ENCODE measurements at regions not wholly inside any gene's neighbourhood (a gene's known extent, or its start where the extent isn't known, plus 50 kb on each side); places are given as distances from the start of the nearest gene placed in this dataset.
"Not testable (repeated sequence)": the region's sequence is repeated elsewhere in the genome, so short reads cannot be mapped to it uniquely, and the experiment has no call there.

DNA sequence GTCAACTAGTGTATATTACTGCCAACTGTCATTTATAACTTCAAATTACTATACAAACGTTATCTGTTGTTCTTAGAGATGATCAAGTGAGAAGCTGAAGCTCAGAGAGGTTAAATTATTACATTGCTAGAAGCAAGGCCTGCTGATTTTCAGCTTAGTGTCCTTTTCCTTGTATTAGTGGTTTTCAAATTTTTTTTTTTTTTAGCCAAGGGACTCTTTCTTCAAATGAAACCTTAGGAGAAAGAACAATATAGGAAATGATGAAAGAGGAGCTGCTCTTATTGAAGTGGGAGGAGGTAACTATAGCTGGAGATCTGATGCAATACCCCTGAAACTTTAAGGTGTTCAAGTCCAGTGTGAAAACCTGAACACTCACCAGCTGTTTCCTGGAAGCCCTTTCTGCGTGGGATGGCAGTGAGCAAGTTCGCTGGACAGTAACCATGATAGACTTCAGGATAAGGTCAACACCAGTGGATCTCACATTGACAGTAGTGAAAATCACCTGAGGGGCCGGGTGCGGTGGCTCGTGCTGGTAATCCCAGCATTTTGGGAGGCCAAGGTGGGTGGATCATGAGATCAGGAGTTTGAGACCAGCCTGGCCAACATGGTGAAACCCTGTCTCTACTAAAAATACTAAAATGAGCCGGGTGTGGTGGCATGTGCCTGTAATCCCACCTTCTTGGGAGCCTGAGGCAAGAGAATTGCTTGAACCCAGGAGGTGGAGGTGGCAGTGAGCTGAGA is 376.2 kb downstream of the EDEM1 start:
- DNase-seq, result no peak

GRCh38 chr3:5564278-5564666 is 376.8 kb downstream of the EDEM1 start:
- DNase-seq, result no peak

DNA sequence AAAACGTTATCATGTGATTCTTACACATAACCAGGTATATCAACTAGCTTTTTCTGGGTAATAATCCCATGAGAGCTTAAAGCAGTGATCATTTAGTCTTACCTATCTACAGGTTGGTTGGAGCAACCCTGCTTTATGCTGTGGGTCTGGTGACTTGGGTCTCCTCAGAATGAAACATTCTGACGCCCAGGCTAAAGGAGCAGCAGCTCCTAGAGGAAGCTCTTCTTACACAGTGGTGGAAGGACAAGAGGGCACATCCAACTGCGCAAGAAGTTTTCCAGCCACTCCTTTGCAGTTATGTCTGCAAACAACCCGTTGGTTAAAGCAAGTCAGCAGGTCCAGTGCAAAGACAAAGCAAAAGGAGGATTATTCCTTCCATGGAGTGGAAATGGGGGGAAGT is 377.5 kb downstream of the EDEM1 start:
- DNase-seq, result no peak

- no peak for DNase-seq
Measured at GRCh38 chr3:5567113-5567512, 379.6 kb downstream of the EDEM1 start.

DNA sequence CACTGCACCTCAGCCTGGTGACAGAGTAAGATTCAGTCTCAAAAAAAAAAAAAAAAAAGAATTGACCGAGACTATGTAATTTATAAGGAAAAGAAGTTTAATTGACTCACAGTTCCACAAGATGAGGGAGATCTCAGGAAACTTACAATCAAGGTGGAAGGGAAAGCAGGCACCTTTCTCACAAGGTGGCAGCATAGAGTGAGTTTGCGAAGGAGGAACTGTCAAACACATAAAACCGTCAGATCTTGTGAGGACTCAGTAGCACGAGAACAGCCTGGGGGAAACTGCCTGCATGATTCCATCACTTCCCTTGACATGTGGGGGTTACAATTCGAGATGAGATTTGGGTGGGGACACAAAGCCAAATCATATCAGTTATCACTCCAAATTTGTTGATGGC is 380.9 kb downstream of the EDEM1 start:
- no peak for DNase-seq

DNA sequence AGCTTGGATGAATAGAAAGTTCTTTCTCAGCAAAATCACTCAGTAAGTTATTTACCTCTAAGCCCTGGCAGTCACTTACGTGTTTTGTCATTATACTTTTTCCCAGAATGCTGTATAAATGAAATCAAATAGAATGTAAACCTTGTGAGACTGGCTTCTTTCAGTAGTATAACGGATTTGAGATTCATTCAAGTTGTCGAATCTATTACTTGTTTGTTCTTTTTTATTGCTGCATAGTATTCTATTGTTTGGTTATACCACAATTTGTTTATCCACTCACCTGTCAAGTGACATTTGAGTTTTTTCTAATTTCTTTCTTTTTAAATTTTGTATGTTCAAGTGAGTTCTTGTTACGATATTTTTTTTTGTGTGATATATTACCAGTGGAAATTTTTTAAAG is 381.6 kb downstream of the EDEM1 start:
- no peak for DNase-seq

DNA sequence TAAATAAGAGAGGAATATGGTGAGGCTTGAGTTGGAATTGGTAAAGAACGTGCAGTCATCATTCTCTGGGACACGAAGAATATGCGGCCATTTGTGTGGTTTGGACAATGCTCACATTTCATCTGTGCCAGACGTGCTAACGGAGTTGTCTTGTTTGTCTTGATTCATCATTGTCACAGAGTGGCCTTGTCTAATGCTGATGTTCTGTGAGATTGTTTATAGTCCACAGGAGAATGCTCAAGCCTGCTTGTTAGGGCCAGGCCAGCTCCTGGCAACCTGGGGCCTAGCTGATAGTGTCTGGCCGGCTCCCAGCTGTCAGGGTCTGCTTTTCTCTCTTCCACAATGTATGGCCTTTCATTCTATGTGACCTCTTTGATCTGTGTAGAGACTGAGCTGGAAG is 384.7 kb downstream of the EDEM1 start:
- no peak for DNase-seq

- DNase-seq, result no peak
Measured at GRCh38 chr3:5576277-5577011, 388.9 kb downstream of the EDEM1 start.

GRCh38 chr3:5579139-5579602 is 391.7 kb downstream of the EDEM1 start:
- DNase-seq, result no peak

- no peak for DNase-seq
Measured at GRCh38 chr3:5579946-5580345, 392.4 kb downstream of the EDEM1 start.

DNA sequence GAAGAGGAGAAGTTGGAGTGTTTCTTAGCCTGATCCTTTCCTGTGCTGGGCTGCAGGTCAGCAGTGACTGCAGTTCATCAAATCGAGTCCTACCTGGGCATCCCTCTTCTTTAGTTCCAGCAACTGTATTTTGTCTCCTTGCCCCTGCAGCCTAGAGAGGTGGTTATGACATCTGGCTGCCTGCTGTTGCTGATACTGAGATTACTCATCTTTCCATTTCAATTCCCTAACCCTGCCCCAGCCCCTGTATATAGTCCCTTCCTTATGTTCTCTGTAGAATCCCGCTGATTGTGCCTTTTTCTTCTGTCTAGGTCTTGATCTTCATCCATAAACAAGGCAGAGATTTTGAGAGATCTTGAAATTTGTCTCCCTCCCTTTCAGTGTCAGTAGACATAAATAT is 393.3 kb downstream of the EDEM1 start:
- DNase-seq, result no peak

GRCh38 chr3:5581743-5582142 is 394.2 kb downstream of the EDEM1 start:
- no peak for DNase-seq

DNA sequence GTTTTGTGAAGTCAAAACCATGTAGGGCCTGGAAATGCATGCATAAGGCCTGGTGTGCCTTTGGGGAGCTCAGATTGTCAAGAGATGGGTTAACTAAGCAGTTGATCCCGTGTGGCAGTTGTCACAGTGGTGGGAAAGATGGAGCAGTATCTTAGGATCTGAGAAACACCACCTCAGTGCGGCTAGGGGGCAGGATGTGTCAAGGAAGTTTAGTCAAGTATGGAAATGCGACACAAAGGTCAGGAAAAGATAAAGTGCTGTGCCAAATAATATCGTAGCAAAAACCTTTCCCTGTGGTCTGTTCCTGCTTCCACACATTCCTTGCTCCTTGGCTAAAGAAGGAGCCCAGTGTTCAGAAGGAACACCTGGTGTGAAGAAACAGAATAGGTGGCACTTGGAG is 396.4 kb downstream of the EDEM1 start:
- DNase-seq, result no peak

DNA sequence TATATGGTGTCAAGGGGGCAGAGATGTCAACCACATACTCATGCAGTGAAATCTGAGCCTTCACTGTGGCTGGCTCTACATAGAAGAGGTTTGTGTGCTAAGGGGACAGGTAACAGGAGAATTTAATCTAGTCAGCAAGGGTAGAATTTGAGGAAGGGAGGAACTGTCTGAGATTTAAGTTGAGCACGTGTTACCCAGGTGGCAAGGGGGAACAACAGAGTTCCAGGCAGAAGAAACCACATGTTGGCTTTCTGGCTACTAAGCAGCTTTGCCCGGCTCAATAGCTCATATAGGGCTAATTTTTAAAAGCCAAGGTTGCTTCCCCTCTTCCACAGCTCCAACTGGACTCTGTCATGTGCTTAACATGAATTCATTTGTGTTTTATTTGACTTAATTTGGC is 397.6 kb downstream of the EDEM1 start:
- DNase-seq, result no peak

DNA sequence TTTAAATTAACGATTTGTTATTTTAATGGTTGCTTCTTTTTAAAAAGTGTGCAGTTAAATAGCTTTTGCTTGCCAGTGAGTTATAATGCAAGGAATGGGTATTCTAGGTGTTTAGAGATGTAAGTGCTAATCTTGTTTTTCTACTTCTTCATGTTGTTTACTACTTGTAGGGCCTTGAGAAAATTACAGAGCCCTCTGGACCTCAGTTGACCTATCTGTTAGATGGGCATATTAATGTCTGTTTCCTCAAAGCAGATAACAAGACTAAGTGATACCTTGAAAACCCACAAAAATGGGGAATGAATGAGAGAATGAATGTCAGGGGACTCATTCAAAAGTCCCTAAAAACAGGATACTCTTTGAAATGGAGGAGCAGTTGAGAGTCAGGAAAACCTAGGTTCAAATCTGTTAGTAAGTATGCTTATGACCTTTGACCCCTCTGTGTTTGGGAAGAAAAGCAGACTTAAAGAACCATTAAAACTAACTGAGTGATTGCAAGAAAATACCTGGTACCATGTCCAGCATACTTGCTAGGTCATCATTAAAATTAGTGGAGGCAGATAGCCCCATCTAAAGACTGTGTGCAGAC is 419.5 kb downstream of the EDEM1 start:
- no peak for DNase-seq

- DNase-seq, result no peak
Measured at GRCh38 chr3:5607581-5607980, 420.1 kb downstream of the EDEM1 start.

DNA sequence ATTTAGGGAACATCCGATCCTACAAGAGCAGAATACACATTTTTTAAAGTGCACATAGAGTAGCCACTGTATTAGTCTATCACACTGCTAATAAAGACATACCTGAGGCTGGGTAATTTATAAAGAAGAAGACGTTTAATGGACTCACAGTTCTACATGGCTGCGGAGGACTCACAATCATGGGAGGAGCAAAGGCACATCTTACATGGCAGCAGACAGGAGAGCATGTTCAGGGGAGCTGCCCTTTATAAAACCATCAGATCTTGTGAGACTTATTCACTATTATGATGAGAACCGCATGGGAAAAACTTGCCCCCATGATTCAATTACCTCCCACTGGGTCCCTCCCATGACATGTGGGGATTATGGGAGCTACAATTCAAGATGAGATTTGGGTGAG is 421.5 kb downstream of the EDEM1 start:
- DNase-seq, result not testable (repeated sequence)

DNA sequence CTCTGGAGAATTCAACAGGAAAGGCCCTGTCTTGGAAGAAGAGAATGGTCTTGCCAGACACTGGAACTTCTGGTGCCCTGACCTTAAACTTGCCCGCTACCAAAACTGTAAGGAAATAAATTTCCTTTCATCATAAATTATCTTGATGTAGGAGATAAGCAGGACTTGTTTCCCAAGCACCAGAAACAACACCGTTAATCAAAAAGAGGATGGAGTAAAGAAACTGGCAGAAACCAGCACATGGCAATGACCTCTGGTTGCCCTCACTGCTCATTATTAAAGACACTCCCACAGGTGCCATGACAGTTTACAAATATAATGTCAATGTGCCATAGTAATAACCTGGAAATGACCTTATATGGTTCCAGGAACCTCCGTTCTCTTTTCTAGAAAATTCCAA is 426.1 kb downstream of the EDEM1 start:
- DNase-seq, result no peak

DNA sequence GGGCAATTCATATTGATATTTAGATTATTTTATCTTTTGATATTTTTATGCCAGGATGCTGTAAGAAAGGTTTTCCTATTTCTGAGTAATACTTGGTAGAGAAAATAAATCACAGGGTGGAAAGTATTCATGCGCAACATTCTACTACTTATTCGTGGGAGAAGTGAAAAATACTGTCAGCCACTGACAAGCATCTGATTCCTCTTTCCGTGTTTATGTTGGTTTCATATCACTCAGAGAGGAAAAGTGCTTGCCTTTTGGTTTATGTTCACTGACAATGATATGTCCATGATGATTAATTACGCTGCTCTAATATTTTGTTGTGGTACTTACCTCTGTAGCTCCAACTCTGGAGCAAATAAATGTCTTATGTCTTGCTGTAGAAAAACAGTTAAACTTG is 429.4 kb downstream of the EDEM1 start:
- DNase-seq, result no peak

DNA sequence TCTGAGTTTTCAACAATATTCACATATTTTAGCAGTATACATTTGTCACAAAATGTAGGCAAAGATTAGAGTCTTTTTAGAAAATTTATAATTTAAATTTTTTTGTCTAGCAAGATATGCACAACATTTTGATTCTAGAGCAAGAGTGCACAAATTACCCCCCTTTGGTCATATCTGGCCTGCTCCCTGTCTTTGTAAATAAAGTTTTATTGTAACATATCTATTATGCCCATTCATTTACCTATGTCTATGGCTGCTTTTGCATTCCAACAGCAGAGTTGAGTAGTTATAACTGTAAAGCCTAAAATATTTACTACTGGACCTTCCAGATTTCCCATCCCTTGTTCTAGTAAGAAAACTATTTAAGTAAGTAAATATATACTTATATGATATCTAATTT is 430.7 kb downstream of the EDEM1 start:
- DNase-seq, result no peak

- DNase-seq, result no peak
Measured at GRCh38 chr3:5630406-5630805, 442.9 kb downstream of the EDEM1 start.

GRCh38 chr3:5633960-5634359 is 446.5 kb downstream of the EDEM1 start:
- no peak for DNase-seq

DNA sequence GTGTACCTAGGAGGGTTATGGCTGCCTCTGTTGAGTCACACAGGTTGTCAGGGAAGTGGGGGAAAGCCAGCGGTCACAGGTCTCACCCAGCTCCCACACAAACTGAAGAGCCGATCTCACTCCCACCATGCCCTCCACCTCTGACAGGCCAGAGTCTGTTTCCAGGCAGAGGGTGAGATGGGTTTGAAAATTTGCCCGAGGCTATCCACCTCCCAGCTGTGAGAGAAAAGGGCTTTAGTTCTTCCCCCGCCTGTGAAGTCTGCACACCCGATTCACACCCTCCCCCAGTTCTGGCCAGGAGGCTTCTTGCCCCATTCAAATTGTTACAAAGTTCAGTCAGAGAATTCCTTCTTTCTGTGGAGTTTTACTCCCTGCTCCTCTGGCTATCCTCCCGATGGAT is 446.9 kb downstream of the EDEM1 start:
- DNase-seq, result no peak

DNA sequence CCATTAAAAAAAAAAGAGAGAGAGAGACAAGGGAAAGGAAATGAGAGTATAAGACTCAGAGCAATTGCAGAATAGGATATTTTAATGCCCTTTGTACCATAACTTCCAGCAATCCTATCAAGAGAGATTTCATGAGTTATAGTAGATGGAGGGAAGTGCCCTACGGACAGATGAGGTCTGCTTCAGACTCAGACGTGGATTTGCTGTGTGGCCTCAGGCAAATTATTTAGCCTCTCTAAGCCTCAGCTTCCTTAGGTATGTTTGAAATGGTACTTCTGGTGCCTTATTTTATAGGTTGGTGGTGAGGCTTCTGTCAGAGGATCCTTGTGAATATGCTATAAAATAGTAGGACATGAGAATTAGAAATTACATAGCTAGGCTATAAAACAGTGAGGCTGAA is 448.2 kb downstream of the EDEM1 start:
- no peak for DNase-seq
